Ishikawa (cell line): ENCODE measurements at regions not wholly inside any gene's neighbourhood (a gene's known extent, or its start where the extent isn't known, plus 50 kb on each side); places are given as distances from the start of the nearest gene placed in this dataset.

Experiments used
- CEBPB ChIP-seq: IDR thresholded peaks from 2 replicates; pipeline ENCODE4 v1.6.1; 2012
- CREB1 ChIP-seq: IDR thresholded peaks from 2 replicates; pipeline ENCODE4 v1.6.1; 2012; ENCODE audit warnings: low read depth
- EP300 ChIP-seq: IDR thresholded peaks from 2 replicates; pipeline ENCODE4 v1.6.1; 2012; ENCODE audit warnings: borderline replicate concordance
- FOXM1 ChIP-seq: IDR thresholded peaks from 2 replicates; pipeline ENCODE4 v1.6.1; 2012; ENCODE audit warnings: low read depth, borderline replicate concordance
- NFIC ChIP-seq: IDR thresholded peaks from 2 replicates; pipeline ENCODE4 v1.6.1; 2012
- TAF1 ChIP-seq: IDR thresholded peaks from 2 replicates; pipeline ENCODE4 v1.6.1; 2012; ENCODE audit warnings: low read depth, mild to moderate bottlenecking
- TCF12 ChIP-seq: IDR thresholded peaks from 2 replicates; pipeline ENCODE4 v1.6.1; 2012; ENCODE audit warnings: low read depth
- TEAD4 ChIP-seq: IDR thresholded peaks from 2 replicates; pipeline ENCODE4 v1.6.1; 2012
- ZBTB7A ChIP-seq: IDR thresholded peaks from 2 replicates; pipeline ENCODE4 v1.6.1; 2012; ENCODE audit warnings: low read depth
- TF ChIP-seq, protein P1 (sequence below): IDR thresholded peaks from 2 replicates; pipeline ENCODE4 v1.6.1; 2012
- TF ChIP-seq, protein P2 (sequence below): IDR thresholded peaks from 2 replicates; pipeline ENCODE4 v1.6.1; 2012; ENCODE audit warnings: low read depth, mild to moderate bottlenecking
- TF ChIP-seq, protein P3 (sequence below): IDR thresholded peaks from 2 replicates; pipeline ENCODE4 v1.6.1; 2012

DNA sequence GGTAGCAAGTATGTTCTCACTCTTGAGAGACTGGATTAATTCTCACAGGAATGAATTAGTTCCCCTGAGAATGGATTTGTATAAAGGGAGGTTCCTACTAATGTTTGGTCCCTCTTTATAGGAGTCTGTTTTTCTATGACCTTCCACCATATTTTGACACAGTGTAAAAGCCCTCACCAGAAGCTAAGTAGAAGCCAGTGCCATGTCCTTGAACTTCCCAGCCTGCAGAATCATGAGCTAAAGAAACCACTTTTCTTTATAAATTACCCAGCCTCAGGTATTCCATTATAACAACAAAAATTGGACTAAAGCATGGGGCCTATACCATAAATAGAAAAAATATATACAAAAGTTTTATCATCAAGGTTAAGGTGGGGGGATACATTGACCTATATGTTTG lies 227.9 kb upstream of the DTNA start:
- TF ChIP-seq, protein P1, sequence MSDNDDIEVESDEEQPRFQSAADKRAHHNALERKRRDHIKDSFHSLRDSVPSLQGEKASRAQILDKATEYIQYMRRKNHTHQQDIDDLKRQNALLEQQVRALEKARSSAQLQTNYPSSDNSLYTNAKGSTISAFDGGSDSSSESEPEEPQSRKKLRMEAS = no peak
- no peak for TF ChIP-seq TAF1
- no peak for TF ChIP-seq FOXM1
- no peak for TF ChIP-seq TEAD4
- no peak for TF ChIP-seq CEBPB
- TF ChIP-seq CREB1 = no peak
- TF ChIP-seq ZBTB7A = no peak
- TF ChIP-seq, protein P2, sequence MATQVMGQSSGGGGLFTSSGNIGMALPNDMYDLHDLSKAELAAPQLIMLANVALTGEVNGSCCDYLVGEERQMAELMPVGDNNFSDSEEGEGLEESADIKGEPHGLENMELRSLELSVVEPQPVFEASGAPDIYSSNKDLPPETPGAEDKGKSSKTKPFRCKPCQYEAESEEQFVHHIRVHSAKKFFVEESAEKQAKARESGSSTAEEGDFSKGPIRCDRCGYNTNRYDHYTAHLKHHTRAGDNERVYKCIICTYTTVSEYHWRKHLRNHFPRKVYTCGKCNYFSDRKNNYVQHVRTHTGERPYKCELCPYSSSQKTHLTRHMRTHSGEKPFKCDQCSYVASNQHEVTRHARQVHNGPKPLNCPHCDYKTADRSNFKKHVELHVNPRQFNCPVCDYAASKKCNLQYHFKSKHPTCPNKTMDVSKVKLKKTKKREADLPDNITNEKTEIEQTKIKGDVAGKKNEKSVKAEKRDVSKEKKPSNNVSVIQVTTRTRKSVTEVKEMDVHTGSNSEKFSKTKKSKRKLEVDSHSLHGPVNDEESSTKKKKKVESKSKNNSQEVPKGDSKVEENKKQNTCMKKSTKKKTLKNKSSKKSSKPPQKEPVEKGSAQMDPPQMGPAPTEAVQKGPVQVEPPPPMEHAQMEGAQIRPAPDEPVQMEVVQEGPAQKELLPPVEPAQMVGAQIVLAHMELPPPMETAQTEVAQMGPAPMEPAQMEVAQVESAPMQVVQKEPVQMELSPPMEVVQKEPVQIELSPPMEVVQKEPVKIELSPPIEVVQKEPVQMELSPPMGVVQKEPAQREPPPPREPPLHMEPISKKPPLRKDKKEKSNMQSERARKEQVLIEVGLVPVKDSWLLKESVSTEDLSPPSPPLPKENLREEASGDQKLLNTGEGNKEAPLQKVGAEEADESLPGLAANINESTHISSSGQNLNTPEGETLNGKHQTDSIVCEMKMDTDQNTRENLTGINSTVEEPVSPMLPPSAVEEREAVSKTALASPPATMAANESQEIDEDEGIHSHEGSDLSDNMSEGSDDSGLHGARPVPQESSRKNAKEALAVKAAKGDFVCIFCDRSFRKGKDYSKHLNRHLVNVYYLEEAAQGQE = no peak
- TF ChIP-seq EP300 = no peak
- TF ChIP-seq NFIC = no peak
- TF ChIP-seq, protein P3, sequence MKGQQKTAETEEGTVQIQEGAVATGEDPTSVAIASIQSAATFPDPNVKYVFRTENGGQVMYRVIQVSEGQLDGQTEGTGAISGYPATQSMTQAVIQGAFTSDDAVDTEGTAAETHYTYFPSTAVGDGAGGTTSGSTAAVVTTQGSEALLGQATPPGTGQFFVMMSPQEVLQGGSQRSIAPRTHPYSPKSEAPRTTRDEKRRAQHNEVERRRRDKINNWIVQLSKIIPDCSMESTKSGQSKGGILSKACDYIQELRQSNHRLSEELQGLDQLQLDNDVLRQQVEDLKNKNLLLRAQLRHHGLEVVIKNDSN = no peak
- TF ChIP-seq TCF12 = no peak
